H9 (cell line): ENCODE measurements at regions not wholly inside any gene's neighbourhood (a gene's known extent, or its start where the extent isn't known, plus 50 kb on each side); places are given as distances from the start of the nearest gene placed in this dataset.

Experiments used
- DNase-seq: peaks from one replicate; pipeline ENCODE4 v3.0.0-alpha.2; 2017
- H2AFZ ChIP-seq: one replicate; pipeline ENCODE4 v1.6.1; 2013; ENCODE audit warnings: mild to moderate bottlenecking, low read length, control low read depth, moderate library complexity
- H2AK5ac ChIP-seq: 2 replicates; pipeline ENCODE4 v1.6.1; 2013; ENCODE audit warnings: low read length, control low read depth, mixed read lengths; ENCODE audit not compliant: insufficient read length
- H2BK120ac ChIP-seq: one replicate; pipeline ENCODE4 v1.6.1; 2013; ENCODE audit warnings: low read depth, mild to moderate bottlenecking, low read length, control low read depth, inconsistent platforms; ENCODE audit not compliant: poor library complexity, severe bottlenecking
- H2BK12ac ChIP-seq: 2 replicates; pipeline ENCODE4 v1.6.1; 2013; ENCODE audit warnings: low read length, control low read depth, mixed read lengths, low read depth; ENCODE audit not compliant: insufficient read length
- H2BK15ac ChIP-seq: 2 replicates; pipeline ENCODE4 v1.6.1; 2013; ENCODE audit warnings: low read depth, low read length, control low read depth
- H2BK20ac ChIP-seq: one replicate; pipeline ENCODE4 v1.6.1; 2013; ENCODE audit warnings: low read depth, mild to moderate bottlenecking, low read length, control low read depth, inconsistent platforms; ENCODE audit not compliant: poor library complexity, severe bottlenecking
- H2BK5ac ChIP-seq: 2 replicates; pipeline ENCODE4 v1.6.1; 2013; ENCODE audit warnings: low read length, control low read depth, mixed read lengths; ENCODE audit not compliant: insufficient read length
- H3K14ac ChIP-seq: 2 replicates; pipeline ENCODE4 v1.6.1; 2013; ENCODE audit warnings: low read length, control low read depth; ENCODE audit not compliant: insufficient read depth
- H3K18ac ChIP-seq: 2 replicates; pipeline ENCODE4 v1.6.1; 2013; ENCODE audit warnings: low read depth, mild to moderate bottlenecking, mixed read lengths, low read length, control low read depth; ENCODE audit not compliant: insufficient read length
- H3K23ac ChIP-seq: 2 replicates; pipeline ENCODE4 v1.6.1; 2013; ENCODE audit warnings: low read length, control low read depth, mixed read lengths, low read depth; ENCODE audit not compliant: insufficient read length
- H3K23me2 ChIP-seq: 2 replicates; pipeline ENCODE4 v1.6.1; 2013; ENCODE audit warnings: low read depth, mild to moderate bottlenecking, mixed read lengths, low read length, control low read depth; ENCODE audit not compliant: insufficient read length, poor library complexity, severe bottlenecking
- H3K27ac ChIP-seq: 2 replicates; pipeline ENCODE4 v1.5.1; 2013; ENCODE audit warnings: low read length, control low read depth, mixed read lengths, low read depth; ENCODE audit not compliant: insufficient read length
- H3K27me3 ChIP-seq: 2 replicates; pipeline ENCODE4 v1.6.1; 2013; ENCODE audit warnings: low read length, control low read depth, inconsistent platforms; ENCODE audit not compliant: insufficient read depth
- H3K4ac ChIP-seq: 2 replicates; pipeline ENCODE4 v1.6.1; 2013; ENCODE audit warnings: low read depth, mild to moderate bottlenecking, control low read depth, inconsistent platforms, low read length, moderate library complexity
- H3K4me1 ChIP-seq: 2 replicates; pipeline ENCODE4 v1.6.1; 2013; ENCODE audit warnings: low read length, control low read depth, inconsistent platforms; ENCODE audit not compliant: insufficient read depth
- H3K4me2 ChIP-seq: 2 replicates; pipeline ENCODE4 v1.6.1; 2013; ENCODE audit warnings: low read length, control low read depth, mixed read lengths; ENCODE audit not compliant: insufficient read length, insufficient read depth
- H3K56ac ChIP-seq: 2 replicates; pipeline ENCODE4 v1.6.1; 2013; ENCODE audit warnings: low read depth, mild to moderate bottlenecking, mixed read lengths, low read length, control low read depth; ENCODE audit not compliant: insufficient read length
- H3K79me1 ChIP-seq: 2 replicates; pipeline ENCODE4 v1.6.1; 2013; ENCODE audit warnings: low read depth, mild to moderate bottlenecking, moderate library complexity, low read length, control low read depth, inconsistent platforms; ENCODE audit not compliant: insufficient read depth, poor library complexity, severe bottlenecking
- H3K79me2 ChIP-seq: 2 replicates; pipeline ENCODE4 v1.6.1; 2013; ENCODE audit warnings: low read length, control low read depth, inconsistent platforms; ENCODE audit not compliant: insufficient read depth
- H3K9ac ChIP-seq: 2 replicates; pipeline ENCODE4 v1.6.1; 2013; ENCODE audit warnings: low read length, control low read depth, mixed read lengths; ENCODE audit not compliant: insufficient read length; ENCODE audit errors: extremely low read depth
- H3K9me3 ChIP-seq: one replicate; pipeline ENCODE4 v1.6.1; 2013; ENCODE audit warnings: low read depth, low read length, inconsistent platforms; ENCODE audit not compliant: control insufficient read depth
- H3T11ph ChIP-seq: one replicate; pipeline ENCODE4 v1.6.1; 2013; ENCODE audit warnings: mild to moderate bottlenecking, low read length, control low read depth, inconsistent platforms
- H4K20me1 ChIP-seq: one replicate; pipeline ENCODE4 v1.6.1; 2013; ENCODE audit not compliant: control insufficient read depth, insufficient read length, insufficient read depth
- H4K5ac ChIP-seq: 2 replicates; pipeline ENCODE4 v1.6.1; 2013; ENCODE audit warnings: low read depth, mild to moderate bottlenecking, mixed read lengths, low read length, control low read depth; ENCODE audit not compliant: insufficient read length
- H4K8ac ChIP-seq: replicated peaks from 2 replicates; pipeline ENCODE4 v1.6.1; 2013; ENCODE audit warnings: low read length, control low read depth, mixed read lengths, low read depth; ENCODE audit not compliant: insufficient read length
- H4K91ac ChIP-seq: 2 replicates; pipeline ENCODE4 v1.6.1; 2013; ENCODE audit warnings: low read depth, mild to moderate bottlenecking, moderate library complexity, mixed read lengths, low read length, control low read depth; ENCODE audit not compliant: insufficient read length
- H3K27ac Mint-ChIP-seq, 3 experiments: 2 replicates in 2 of 3; 3 replicates in 1 of 3; pipeline ENCODE4 v1.8.0; 2020 to 2021; ENCODE audit warnings: mixed read lengths in 3 of 3, mild to moderate bottlenecking in 1 of 3, moderate library complexity in 1 of 3
- H3K27me3 Mint-ChIP-seq: 2 replicates; pipeline ENCODE4 v1.8.0; 2021; ENCODE audit warnings: low read depth, mild to moderate bottlenecking, moderate library complexity, mixed read lengths
- H3K36me3 Mint-ChIP-seq, 3 experiments: 2 replicates in 2 of 3; 3 replicates in 1 of 3; pipeline ENCODE4 v1.8.0; 2020 to 2021; ENCODE audit warnings: low read depth in 3 of 3, mixed read lengths in 3 of 3; ENCODE audit not compliant: insufficient read depth in 1 of 3
- H3K4me1 Mint-ChIP-seq, 2 experiments: 2 replicates each; pipeline ENCODE4 v1.8.0; 2020; ENCODE audit warnings: mixed read lengths in 2 of 2
- H3K4me3 Mint-ChIP-seq, 2 experiments: 2 replicates in 1 of 2; 3 replicates in 1 of 2; pipeline ENCODE4 v1.8.0; 2020 to 2021; ENCODE audit warnings: mild to moderate bottlenecking in 2 of 2, mixed read lengths in 2 of 2, moderate library complexity in 1 of 2
- H3K9me3 Mint-ChIP-seq, 2 experiments: 2 replicates in 1 of 2; 3 replicates in 1 of 2; pipeline ENCODE4 v1.8.0; 2020; ENCODE audit warnings: mild to moderate bottlenecking in 2 of 2, mixed read lengths in 2 of 2, moderate library complexity in 1 of 2
- CTCF ChIP-seq: fragments of 200-600 bp; sonication (generic); conservative IDR thresholded peaks from 3 replicates; pipeline ENCODE4 v1.8.0; 2021; ENCODE audit warnings: antibody characterized with exemption, mild to moderate bottlenecking
- WGBS: extraction: QIAGEN DNeasy Blood & Tissue Kit; methylation state at CpG from one replicate; pipeline ENCODE4 v1.1.7; 2013; ENCODE audit warnings: missing lambda C conversion rate, low lambda C conversion rate, mixed read lengths; ENCODE audit not compliant: insufficient read length; ENCODE audit errors: extremely low coverage; 5-methylcytosine and 5-hydroxymethylcytosine counted together

- no peak for TF ChIP-seq CTCF
- Histone ChIP-seq H4K5ac (no peak overlapping the region), H3K9me3 (no peaks in the 10 kb centered on the region), H2AFZ (no peak overlapping the region), H3K79me1 (no peaks in the 10 kb centered on the region), H3T11ph (no peak overlapping the region), H3K79me2 (no peaks in the 10 kb centered on the region), H4K91ac (no peak overlapping the region), H3K4ac (no peak overlapping the region), H3K27me3 (no peaks in the 10 kb centered on the region), H2BK12ac (no peak overlapping the region), H3K23ac (no peak overlapping the region), H3K14ac (no peak overlapping the region), H2BK120ac (no peak overlapping the region), H3K4me1 (no peaks in the 10 kb centered on the region), H3K56ac (no peak overlapping the region), H3K4me2 (no peak overlapping the region), H3K9ac (no peak overlapping the region), H4K8ac (no peak overlapping the region), H3K23me2 (no peaks in the 10 kb centered on the region), H2BK20ac (no peak overlapping the region), H3K27ac (no peak overlapping the region), H2AK5ac (no peak overlapping the region), H2BK5ac (no peak overlapping the region), H3K18ac (no peak overlapping the region), H2BK15ac (no peak overlapping the region), H4K20me1 (no peaks in the 10 kb centered on the region)
- Mint-ChIP-seq H3K27ac (no peak overlapping the region), H3K36me3 (no peaks in the 10 kb centered on the region), H3K4me3 (no peak overlapping the region), H3K27me3 (peaks cover 11% of the 10 kb centered on the region), H3K4me1 (peaks cover 4 to 15% of the 10 kb centered on the region in 2 experiments; a peak in 1 of 4 replicates), H3K9me3 (no peaks in the 10 kb centered on the region)
- WGBS: no CpG with 5 or more reads among the region's 1 CpG
- no peak for DNase-seq
These were observed 215.6 kb downstream of the PIK3R1 start for GRCh38 chr5:68431186-68431585.
